HG02623 (cell line): ENCODE measurements at regions not wholly inside any gene's neighbourhood (a gene's known extent, or its start where the extent isn't known, plus 50 kb on each side); places are given as distances from the start of the nearest gene placed in this dataset.

Source experiments
- ATAC-seq: cut with Tn5 transposase; IDR thresholded peaks from one replicate; pipeline ENCODE4 v1.9.1; 2021; ENCODE audit warnings: moderate library complexity; ENCODE audit not compliant: unreplicated experiment

DNA sequence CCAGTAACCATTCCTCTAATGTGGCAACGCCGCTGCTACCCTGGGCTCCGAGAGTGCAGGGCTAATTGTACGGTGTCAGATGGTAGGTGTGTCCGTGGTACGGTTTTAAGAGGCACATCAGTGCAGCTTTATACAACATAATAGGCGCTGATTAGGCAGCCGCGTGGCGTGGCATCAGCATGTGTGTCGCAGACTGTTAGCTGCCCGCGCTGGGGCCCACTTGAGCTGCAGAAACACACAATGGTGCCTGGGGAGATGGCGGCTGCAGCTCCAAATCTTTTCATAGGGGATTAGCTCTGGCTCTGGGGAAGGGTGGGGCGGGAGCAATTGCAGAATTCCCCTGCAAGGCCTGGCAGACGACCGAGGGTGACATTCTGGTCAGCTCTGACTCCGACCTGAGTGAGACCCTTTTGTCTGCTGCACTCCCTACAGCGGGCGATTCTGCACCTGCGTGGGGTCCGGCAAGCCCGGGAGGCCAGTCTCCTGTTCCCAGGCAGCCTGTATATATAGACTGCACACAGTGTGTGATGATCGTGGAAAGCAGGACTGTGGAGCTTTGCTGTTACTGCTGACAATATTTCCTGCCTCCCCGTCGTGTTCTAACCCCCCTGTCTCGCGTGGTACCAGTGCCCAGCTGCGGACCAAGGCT, 722.7 kb upstream of the CELF2 start:
- ATAC-seq = no peak

DNA sequence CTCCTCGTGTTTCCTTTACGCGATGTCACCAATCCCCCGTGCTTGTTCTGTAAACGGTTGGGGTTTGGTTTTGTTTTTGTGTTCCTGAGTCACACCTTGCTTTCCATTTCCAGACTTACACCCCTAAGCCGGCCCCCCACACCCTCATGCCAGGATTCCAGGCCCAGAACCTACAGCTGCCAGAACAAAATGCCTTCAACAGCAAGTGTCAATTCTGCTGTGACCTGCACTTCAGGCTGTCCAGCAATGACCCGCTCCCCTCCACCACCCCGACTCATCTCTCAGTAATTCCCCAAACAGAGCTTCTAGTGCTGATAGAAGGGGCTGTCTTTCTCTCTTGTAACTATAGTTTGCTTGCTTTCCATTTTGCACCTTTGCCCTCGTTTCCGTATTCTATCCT, 722.1 kb upstream of the CELF2 start:
- no peak for ATAC-seq

DNA sequence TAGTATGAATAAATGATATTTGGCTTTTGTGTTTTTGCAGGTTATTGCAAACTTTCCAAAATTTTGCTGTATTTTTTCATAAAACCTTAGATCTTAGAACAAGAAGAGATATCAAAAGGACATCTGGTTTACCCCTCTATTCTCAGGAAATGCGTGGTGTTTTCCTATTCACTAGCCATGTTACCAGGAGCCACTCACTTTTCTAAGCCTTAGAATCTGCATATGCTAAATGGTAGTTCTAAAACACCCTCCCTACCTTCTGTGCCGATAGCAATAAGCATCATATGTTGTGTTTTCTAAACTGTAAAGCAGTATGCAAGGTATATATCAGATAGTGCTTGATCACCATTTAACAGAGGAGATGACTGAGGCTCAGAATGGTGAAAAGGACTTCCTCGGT, 715.0 kb upstream of the CELF2 start:
- ATAC-seq = no peak

DNA sequence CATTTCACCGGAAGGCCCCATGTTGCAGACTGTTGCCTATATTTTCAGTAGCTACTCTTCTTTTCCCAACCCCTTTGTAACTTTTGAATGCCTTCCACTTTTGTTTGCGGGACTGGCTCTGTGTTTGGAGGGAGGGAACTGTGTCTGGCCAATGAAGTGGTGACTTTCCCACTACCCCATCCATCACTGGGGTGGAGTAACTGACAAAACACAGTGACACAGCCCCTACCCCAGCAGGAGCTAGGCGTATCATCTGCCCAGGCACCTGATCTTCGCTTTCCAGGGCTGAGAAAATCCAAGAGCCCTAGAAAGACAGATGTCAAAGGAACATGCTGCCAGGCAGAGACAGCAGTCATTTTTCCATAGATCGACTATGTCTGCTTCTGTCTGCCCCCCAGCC, 710.6 kb upstream of the CELF2 start:
- ATAC-seq = no peak

DNA sequence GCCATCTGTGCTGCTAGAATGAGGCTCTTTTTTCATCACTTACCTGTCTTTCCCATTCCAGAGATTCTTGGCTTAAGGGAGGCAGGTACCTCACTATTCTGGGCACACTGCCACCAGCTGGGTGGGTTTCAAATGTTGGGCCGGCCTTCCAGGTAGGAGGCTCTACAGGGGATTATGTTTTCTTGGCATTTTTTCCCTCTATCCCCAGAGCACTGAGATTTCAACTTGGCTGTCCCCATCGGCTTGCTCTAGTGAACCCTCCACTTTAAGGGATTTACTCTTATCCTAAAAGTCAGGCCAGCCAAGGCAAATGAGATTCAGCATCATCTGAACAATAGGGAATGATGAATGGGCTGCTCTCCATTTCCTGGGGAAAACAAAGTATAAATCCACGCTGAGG, 710.1 kb upstream of the CELF2 start:
- ATAC-seq = no peak

DNA sequence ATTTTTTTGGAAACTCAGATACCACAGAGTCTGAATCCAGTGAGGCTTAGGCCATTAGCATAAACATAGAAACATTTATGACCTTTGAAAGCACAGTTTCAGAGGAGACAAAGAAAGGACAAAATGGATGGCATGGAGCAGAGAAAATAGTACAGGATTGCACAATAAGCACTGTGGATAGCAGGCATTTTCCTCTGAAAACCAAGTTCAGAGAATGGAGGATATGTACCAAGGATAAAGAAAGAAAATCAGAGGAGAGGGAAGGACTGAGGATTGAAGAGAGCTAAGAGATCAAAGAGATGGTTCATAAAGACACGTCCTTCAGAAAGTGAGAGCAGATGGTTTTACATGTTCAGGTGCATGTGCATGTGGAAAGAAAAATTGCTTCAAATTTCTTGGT, 707.2 kb upstream of the CELF2 start:
- ATAC-seq = no peak

DNA sequence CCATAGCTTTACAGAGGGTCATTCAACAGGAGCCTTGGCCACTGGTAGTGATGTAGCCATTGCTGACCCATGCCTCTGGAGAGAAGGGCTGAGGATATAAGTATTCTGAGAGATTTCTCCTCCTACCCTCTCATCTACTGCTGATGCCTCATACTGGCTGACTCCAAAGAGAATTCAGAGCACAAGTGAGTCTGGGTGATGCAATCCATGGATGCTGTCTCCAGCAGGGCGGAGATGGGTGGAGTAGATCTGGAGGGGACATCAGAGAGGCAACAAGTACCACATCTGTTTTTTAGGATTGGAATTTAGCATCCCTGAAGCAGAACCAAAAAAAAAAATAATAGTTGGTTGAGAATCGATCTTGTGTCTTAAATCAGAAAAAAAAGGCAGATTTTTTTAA, 705.7 kb upstream of the CELF2 start:
- no peak for ATAC-seq

DNA sequence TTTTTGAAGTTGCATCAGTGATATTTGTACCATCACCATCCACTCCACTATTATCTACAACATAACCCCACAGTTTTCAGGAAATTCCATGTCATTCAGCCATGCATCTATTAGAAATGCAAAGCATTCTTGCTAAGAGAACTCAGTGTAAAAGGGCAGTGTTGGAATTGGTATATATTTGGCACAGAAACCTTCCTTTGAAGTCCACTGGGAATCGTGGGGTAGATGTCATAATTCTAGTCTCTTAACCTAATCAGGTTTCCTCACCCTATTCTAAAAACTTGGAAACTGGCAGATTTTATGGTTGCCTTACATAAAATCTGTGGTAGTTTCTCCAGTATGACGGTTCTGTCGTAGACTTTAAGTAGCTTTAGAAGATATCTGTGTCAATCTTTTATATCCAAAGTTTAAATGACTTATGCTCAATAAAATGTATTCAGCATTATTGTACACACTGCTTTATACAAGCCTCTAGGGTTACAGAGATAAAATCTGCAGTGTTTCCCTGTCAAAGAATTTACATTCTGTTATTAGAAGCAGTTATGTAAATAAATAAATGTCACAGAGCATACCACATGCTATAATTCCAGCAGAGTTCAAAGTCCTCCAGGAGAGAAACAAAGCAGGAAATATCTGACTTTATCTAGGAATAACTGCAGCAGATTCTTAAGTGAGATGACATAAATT, 704.4 kb upstream of the CELF2 start:
- ATAC-seq = no peak

DNA sequence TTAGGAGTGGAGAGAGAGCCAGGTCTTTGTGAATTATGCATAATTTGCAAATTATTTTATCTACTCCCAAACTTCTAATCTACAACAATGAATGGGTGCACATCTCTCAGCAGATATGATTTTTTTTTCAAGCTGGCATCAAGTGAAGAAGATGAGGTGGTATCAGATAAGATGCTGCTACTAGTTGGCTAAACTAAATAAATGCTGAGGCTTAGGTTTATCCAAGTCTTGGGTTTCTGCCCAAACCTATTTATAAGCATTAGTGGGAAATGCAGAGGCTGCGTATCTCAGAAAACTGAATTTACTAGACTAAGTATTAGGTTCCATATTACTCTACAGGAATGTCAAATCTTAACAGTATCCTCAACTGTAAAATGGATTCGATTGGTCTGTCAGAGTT, 703.0 kb upstream of the CELF2 start:
- no peak for ATAC-seq

DNA sequence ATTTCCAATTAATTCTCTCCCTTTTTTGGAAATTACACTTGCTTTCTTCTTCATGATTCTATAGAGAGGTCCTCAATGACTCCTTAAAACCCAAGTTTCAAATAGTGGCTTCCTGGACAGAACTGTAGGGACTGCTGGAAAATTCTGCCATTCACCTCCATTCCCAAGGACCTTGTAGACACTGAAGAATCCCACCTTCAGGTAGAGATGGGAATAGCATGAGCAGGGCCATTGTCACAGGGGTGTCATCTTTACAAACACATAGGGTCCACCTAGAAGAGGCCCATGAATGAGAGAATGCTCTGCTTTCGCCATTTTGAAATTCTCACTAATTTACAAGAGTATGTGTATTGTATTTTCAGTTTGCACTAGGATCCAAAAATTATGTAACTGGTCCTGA, 701.7 kb upstream of the CELF2 start:
- no peak for ATAC-seq

DNA sequence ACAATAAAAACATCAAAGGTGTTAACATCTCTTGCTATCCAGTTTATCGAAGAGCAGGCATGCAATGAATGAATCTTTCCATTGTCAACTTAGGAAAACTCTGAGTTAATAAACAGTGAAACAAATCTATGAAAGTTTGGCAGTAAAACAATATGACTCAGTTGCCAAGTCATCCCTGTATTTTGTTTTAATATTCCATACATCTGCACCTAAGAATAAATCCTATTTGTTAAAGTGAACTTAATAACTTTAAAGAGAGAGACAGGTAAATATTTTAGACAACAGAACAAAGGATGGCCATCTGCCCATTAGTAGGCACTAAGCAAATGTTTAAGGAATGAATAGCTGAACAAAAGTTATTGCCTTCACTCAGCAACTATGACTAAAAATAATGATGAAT, 700.5 kb upstream of the CELF2 start:
- ATAC-seq = no peak

DNA sequence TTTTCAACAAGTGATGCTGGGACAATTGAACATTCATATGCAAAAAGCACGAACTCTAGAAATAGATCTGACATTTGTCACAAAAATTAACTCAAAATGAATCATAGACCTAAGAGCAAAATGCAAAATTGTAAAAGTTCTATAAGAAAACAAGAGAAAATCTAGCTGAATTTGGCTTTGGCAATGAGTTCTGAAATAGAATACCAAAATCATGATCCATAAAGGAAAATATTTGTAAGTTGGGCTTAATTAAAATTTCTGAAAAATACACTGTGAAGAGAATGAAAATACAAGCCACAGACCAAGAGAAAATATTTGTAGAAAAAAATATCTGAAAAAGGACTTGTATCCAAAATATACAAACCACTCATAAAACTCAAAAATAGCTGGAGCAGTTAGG, 698.8 kb upstream of the CELF2 start:
- ATAC-seq = no peak

DNA sequence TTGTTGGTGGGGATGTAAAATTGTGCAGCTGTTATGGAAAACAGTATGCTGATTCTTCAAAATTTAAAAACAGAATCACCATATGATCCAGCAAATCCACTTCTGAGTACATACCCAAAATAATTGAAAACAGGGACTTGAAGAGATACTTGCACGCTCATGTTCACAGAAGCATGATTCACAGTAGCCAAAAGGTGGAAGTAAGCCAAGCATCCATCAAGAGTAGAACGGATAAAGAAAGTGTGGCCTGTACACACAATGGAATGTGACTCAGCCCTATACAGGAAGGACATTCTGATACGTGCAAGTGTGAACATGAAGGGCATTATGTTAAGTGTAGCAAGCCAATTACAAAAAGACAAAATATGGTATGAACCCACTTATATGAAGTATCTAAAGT, 696.7 kb upstream of the CELF2 start:
- no peak for ATAC-seq

DNA sequence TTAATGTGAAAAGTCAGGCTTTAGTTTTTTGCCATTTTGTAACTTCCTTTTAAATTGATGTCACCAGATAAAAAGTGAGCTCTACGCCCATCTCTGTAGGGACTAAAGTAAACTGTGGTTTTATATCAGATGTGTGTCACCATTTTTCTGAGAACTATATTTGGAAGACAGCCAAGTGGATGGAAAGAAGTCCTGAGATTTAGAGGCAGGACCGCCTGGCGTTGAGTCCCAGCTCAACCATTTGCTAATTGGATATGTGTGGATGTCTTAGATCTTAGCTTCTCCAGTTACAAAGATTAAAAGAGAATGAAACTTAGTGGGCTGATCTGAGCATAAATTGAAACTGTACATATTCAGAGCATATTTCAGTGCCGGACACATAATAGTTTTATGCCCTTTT, 691.6 kb upstream of the CELF2 start:
- ATAC-seq = no peak

DNA sequence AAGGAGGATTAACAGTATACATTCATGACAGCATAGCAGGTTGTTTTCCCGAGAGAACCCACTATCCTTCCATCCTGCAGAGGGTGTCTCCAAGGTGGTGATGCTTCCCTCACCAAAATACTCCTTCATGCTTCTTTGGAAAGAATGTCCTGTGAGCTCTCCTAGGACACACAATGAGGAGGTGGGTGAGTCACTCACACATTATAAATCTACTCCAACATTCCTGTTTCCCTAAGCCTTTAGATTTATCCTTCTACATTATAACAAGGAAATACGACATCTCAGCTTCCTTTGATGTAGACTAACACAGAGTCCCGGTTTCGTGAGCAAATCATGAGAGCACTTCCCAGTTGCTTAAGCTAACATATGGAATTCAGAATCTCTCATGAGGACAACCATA, 689.7 kb upstream of the CELF2 start:
- no peak for ATAC-seq

DNA sequence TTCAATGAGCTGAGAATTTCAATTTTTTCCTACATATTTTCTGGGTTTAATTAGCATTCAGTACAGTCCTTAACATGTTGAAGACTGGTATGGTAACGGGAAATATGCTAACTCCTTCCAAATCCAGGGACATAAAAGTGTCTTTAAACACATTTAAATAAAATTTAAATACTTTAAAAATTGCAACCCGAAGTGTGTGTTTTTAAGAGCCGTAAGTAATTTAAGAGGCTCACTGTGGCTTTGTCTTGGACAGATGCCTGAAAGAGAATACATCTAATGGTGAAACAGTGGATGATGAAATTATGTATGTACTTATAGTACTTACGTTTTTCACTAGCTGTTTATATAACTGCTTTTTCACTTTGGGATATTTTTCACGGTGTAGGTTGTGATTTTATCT, 687.3 kb upstream of the CELF2 start:
- ATAC-seq = no peak

DNA sequence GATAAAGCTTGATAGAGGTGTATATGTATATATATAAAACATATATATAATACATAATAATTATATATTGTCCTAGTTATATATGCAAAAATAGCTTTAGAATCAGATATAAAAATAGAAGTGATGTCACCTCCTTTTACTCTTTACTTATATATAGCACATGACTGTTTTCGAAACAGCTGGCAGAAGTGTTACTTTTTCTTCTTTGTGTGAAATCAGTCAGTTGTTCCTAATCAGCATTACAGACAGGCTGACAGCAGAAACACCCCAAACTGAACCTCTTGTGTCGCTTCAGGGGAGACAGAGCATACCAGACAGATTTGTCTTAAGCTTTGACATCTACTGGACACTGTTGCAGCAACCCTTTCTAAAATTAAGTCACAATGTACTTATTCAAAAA, 684.9 kb upstream of the CELF2 start:
- ATAC-seq = no peak

DNA sequence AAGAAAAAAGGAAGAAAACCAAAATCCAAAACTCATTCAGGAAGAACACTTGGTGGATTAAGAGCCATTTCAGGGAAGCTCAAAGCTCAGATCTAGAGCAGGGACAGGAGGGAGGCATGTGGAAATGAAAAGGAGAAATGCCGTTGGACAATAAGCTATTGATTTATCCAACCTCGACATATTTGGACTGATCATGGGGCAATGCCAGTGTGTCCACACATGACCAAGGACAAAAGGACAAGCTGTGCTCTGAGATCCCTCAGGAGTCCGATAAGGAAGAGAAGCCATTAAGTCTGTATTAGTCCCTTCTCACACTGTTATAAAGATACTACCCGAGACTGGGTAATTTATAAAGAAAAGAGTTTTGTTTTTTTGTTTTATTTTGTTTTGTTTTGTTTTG, 684.0 kb upstream of the CELF2 start:
- ATAC-seq = no peak

DNA sequence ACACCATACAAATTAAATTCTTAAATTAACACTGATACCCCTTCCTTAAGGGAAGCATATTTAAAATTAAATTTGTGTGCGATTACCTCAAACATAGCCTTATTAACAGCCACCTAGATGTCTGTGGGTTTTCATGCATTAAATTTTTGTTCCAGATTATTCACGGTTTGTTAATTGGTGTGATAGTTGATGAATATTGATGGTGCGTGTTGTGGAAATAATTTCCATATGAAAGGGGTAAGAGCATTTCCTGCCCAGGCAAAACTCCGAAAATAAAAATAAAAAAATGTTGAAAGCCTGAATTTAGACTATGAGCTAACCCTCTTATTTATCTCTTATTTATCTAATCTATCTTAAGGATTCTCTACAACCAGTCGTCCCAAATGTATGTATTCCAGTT, 679.3 kb upstream of the CELF2 start:
- ATAC-seq = no peak

DNA sequence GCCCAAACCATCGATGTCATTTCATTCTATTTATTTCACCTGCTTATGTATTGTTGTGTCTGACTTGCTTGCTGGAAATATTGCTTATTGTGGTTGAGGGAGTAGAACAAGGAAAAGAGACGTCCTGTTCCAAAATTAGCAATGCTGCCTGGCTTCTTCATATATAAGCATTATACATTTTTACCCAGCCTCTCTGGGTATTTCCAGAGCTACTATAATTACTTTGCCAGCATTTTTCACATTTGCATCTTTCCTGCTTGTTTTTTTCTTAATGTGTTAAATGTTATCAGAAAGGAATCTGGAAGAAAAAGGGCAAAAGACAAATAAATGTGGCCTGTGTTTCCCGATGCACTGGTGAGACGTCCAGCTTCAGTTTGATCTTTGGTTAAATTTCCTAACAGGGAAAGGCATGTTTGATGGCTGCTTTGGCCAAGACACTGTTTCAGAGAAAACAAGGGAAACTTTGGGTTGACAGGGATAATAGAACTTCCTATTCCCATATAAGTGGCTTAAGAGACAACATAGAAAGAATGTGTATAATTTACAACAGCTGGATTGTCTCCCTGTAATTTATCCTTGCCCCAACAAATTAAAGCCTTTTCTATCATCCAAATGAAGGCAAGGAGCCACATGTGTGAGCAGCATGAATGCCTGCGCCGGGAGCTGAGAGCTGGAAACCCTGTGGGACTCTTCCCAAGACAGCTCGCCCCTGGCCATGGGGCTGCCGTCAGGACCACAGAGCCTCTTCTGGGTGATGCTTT, 671.1 kb upstream of the CELF2 start:
- no peak for ATAC-seq

DNA sequence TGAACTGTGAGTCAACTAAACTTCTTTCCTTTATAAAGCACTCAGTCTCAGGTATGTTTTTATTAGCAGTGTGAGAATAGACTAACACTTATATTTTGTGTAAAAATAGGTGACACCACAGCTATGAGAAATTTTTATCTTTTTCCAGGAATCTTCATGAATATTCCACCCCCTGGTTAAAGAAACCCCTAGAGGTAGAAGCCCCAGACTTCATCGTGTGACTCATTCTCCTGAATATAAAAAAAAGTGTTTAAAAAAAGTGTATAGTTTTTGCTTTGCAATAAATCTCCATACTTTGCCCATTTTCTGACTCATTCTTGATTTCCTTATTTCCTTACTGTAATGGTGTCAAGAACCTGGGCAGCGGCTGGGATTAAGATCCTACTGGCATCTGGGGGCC, 667.6 kb upstream of the CELF2 start:
- no peak for ATAC-seq

DNA sequence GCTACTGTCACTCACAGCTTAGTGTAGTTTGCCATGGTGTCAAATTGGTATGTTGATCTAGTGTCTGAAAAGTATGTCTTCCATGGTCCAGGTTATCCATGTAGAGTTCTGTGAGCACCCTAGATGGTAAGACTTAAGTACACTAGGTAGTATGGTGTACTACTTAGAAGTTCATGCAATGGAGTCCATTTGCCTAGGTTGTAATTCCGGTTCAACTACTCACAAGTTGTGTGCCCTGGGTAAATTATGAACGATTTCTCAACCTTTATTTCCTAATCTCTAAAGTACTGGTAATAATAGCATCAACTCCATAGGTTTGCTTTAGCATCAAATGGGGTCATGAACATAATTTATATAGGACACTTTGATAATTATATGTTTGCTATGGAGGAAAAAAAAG, 666.2 kb upstream of the CELF2 start:
- ATAC-seq = no peak
